ENCODE measurements at regions not wholly inside any gene's neighbourhood (a gene's known extent, or its start where the extent isn't known, plus 50 kb on each side); places are given as distances from the start of the nearest gene placed in this dataset.
A peak's percentile ranks its signal among the peaks of the same experiment; 100 is the strongest.

- Histone ChIP-seq H4K5ac (ENCODE audit: insufficient read length, low read depth, low read length) (no peak overlapping the region), H3K4ac (ENCODE audit: low read depth, low read length) (no peak overlapping the region), H2BK120ac (ENCODE audit: low read depth, low read length, poor library complexity, severe bottlenecking) (no peak overlapping the region), H3K27ac (ENCODE audit: insufficient read length, low read depth, low read length) (peak overlapping the region; percentile 94), H3K14ac (ENCODE audit: insufficient read depth, low read length) (no peak overlapping the region), H3K18ac (ENCODE audit: insufficient read length, low read depth, low read length) (no peak overlapping the region), H3T11ph (ENCODE audit: low read length) (no peak overlapping the region), H3K27me3 (ENCODE audit: insufficient read depth, low read length) (no peaks in the 10 kb centered on the region), H2BK15ac (ENCODE audit: low read depth, low read length) (no peak overlapping the region), H2AK5ac (ENCODE audit: insufficient read length, low read length) (no peak overlapping the region), H4K8ac (replicated peaks; ENCODE audit: insufficient read length, low read depth, low read length) (no peak overlapping the region), H3K56ac (ENCODE audit: insufficient read length, low read depth, low read length) (no peak overlapping the region), H3K9me3 (ENCODE audit: control insufficient read depth, low read depth, low read length) (no peaks in the 10 kb centered on the region), H2BK20ac (ENCODE audit: low read depth, low read length, poor library complexity, severe bottlenecking) (no peak overlapping the region), H3K23ac (ENCODE audit: insufficient read length, low read depth, low read length) (no peak overlapping the region), H4K91ac (ENCODE audit: insufficient read length, low read depth, low read length) (no peak overlapping the region), H3K23me2 (ENCODE audit: insufficient read length, low read depth, low read length, poor library complexity, severe bottlenecking) (no peaks in the 10 kb centered on the region), H2BK12ac (ENCODE audit: insufficient read length, low read depth, low read length) (no peak overlapping the region), H2AFZ (ENCODE audit: low read length) (no peak overlapping the region), H3K79me2 (ENCODE audit: insufficient read depth, low read length) (no peaks in the 10 kb centered on the region; the same call in 1 of the 2 replicates), H3K9ac (ENCODE audit: extremely low read depth, insufficient read length, low read length) (no peak overlapping the region), H3K4me2 (ENCODE audit: insufficient read depth, insufficient read length, low read length) (peak overlapping the region; percentile 60), H3K4me1 (ENCODE audit: insufficient read depth, low read length) (no peaks in the 10 kb centered on the region), H4K20me1 (ENCODE audit: control insufficient read depth, insufficient read depth, insufficient read length) (no peaks in the 10 kb centered on the region), H2BK5ac (ENCODE audit: insufficient read length, low read length) (no peak overlapping the region), H3K79me1 (ENCODE audit: insufficient read depth, low read depth, low read length, poor library complexity, severe bottlenecking) (no peaks in the 10 kb centered on the region)
- Mint-ChIP-seq H3K4me1 (peaks cover 15 to 29% of the 10 kb centered on the region in 2 experiments), H3K9me3 (peaks cover 16 to 36% of the 10 kb centered on the region in 2 experiments), H3K36me3 (ENCODE audit: insufficient read depth in 1 of 3, low read depth in 3 of 3) (peaks cover 12 to 28% (median 18%) of the 10 kb centered on the region in 3 experiments), H3K27me3 (ENCODE audit: low read depth) (peaks cover 2% of the 10 kb centered on the region), H3K4me3 (peak overlapping the region in 1 of 2 experiments; percentile 75; a peak in 3 of 5 replicates), H3K27ac (peak overlapping the region; percentile 25 to 96 (median 44); a peak in 2 of 7 replicates)
- no peak for TF ChIP-seq CTCF (conservative IDR thresholded peaks at IDR 0.05)
- WGBS (ENCODE audit: extremely low coverage, insufficient read length, low lambda C conversion rate), result no CpG with 5 or more reads among the region's 1 CpG
- no peak for DNase-seq
Measured at GRCh38 chr10:6803427-6803783, 223.3 kb upstream of the PRKCQ start.

Data from H9 (cell line).